ENCODE measurements at regions not wholly inside any gene's neighbourhood (a gene's known extent, or its start where the extent isn't known, plus 50 kb on each side); places are given as distances from the start of the nearest gene placed in this dataset.

DNA sequence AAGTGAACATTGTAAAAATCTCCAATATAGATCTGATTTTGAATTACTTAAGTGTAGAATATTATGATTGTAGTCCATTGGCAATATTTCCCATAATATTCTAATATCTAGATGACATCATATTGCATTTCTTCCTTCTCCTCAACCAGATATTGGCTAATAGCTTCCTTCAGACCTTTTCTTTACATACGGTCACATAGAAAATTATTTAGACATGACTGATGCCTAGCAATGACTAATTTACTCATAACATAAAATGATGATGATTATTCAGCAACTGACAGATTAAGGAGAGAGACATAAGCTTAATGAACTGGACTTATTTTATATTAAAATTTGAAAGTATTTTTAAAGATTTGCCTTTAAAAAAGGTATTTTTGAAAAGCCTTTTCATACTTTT is 1287.6 kb downstream of the STIM2 start:
- Histone ChIP-seq H3K9ac (ENCODE audit: low read length in 3 of 3) (no peak overlapping the region), H3K9me3 (ENCODE audit: control insufficient read depth in 2 of 3, insufficient read depth in 1 of 3, low read length in 3 of 3) (no peaks in the 10 kb centered on the region), H3K36me3 (ENCODE audit: control insufficient read depth in 2 of 3, insufficient read depth in 3 of 3, low read length in 3 of 3) (no peaks in the 10 kb centered on the region), H3K27me3 (ENCODE audit: control insufficient read depth, insufficient read depth, low read length) (no peaks in the 10 kb centered on the region), H3K4me1 (ENCODE audit: control insufficient read depth in 2 of 3, insufficient read depth in 2 of 3, low read depth in 1 of 3, low read length in 3 of 3) (no peaks in the 10 kb centered on the region), H3K4me3 (ENCODE audit: low read length in 3 of 3) (no peak overlapping the region), H3K27ac (ENCODE audit: low read depth in 2 of 2, low read length in 2 of 2) (no peak overlapping the region)
- TF ChIP-seq, protein P1, sequence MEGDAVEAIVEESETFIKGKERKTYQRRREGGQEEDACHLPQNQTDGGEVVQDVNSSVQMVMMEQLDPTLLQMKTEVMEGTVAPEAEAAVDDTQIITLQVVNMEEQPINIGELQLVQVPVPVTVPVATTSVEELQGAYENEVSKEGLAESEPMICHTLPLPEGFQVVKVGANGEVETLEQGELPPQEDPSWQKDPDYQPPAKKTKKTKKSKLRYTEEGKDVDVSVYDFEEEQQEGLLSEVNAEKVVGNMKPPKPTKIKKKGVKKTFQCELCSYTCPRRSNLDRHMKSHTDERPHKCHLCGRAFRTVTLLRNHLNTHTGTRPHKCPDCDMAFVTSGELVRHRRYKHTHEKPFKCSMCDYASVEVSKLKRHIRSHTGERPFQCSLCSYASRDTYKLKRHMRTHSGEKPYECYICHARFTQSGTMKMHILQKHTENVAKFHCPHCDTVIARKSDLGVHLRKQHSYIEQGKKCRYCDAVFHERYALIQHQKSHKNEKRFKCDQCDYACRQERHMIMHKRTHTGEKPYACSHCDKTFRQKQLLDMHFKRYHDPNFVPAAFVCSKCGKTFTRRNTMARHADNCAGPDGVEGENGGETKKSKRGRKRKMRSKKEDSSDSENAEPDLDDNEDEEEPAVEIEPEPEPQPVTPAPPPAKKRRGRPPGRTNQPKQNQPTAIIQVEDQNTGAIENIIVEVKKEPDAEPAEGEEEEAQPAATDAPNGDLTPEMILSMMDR (IDR thresholded peaks at IDR 0.05; ENCODE audit: borderline replicate concordance, extremely low read depth, insufficient read depth) = no peak
- intact Hi-C loops (cut with DNase I) = no loop called here
- DNase-seq (no peak), FAIRE-seq (no peak)

DNA sequence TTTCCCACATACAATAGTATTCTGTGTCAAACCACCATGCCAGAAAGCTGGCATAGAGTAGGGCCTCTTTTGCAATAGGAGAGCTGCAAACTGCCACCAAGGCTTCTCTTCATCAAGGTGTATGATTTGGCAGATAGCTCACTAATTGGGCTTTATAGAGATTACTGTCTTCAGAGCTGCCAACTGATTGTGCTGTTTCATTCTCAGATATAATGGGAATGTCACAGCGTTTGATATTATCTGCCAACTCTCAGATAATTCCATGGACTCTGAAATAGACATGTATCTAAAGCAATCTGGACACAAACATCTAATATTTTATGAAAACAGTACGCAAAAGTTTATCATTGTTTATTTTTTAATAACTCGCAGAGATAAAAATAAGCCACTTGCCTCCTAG is 1289.1 kb downstream of the STIM2 start:
- Histone ChIP-seq H3K27ac (ENCODE audit: low read depth in 2 of 2, low read length in 2 of 2) (no peak overlapping the region), H3K4me3 (ENCODE audit: low read length in 3 of 3) (no peak overlapping the region), H3K27me3 (ENCODE audit: control insufficient read depth, insufficient read depth, low read length) (no peaks in the 10 kb centered on the region), H3K4me1 (ENCODE audit: control insufficient read depth in 2 of 3, insufficient read depth in 2 of 3, low read depth in 1 of 3, low read length in 3 of 3) (no peaks in the 10 kb centered on the region), H3K9me3 (ENCODE audit: control insufficient read depth in 2 of 3, insufficient read depth in 1 of 3, low read length in 3 of 3) (no peaks in the 10 kb centered on the region), H3K36me3 (ENCODE audit: control insufficient read depth in 2 of 3, insufficient read depth in 3 of 3, low read length in 3 of 3) (no peaks in the 10 kb centered on the region), H3K9ac (ENCODE audit: low read length in 3 of 3) (no peak overlapping the region)
- FAIRE-seq (no peak), DNase-seq (no peak)
- intact Hi-C loops (cut with DNase I) = no loop called here
- TF ChIP-seq, protein P1 (IDR thresholded peaks at IDR 0.05; ENCODE audit: borderline replicate concordance, extremely low read depth, insufficient read depth) = no peak

DNA sequence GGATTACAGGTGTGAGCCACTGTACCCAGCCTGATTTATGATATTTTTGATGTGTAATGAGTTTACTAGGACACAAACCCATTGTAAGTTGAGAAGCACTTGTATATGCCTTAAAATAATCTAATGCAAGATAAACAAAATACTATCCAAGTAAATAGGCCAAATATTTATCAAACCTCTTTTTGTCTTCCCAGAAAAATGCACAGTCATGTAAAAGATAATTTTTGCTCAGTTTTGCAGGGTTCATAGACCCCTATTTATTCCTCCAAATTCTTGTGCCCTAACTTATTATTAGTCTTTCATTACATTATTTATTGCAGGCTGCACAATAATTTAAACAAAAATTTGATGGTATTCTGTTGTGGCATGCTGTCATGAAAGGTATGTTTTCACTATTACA is 1290.7 kb downstream of the STIM2 start:
- no peaks in the 10 kb centered on the region for H3K36me3 ChIP-seq (ENCODE audit: control insufficient read depth in 2 of 3, insufficient read depth in 3 of 3, low read length in 3 of 3)
- TF ChIP-seq, protein P1 (IDR thresholded peaks at IDR 0.05; ENCODE audit: borderline replicate concordance, extremely low read depth, insufficient read depth) = no peak
- no peak for DNase-seq
- H3K27ac ChIP-seq (ENCODE audit: low read depth in 2 of 2, low read length in 2 of 2) = no peak overlapping the region
- no peaks in the 10 kb centered on the region for H3K9me3 ChIP-seq (ENCODE audit: control insufficient read depth in 2 of 3, insufficient read depth in 1 of 3, low read length in 3 of 3)
- no peak for FAIRE-seq
- intact Hi-C loops (cut with DNase I) = no loop called here
- H3K4me3 ChIP-seq (ENCODE audit: low read length in 3 of 3) = no peak overlapping the region
- no peaks in the 10 kb centered on the region for H3K4me1 ChIP-seq (ENCODE audit: control insufficient read depth in 2 of 3, insufficient read depth in 2 of 3, low read depth in 1 of 3, low read length in 3 of 3)
- no peak overlapping the region for H3K9ac ChIP-seq (ENCODE audit: low read length in 3 of 3)
- H3K27me3 ChIP-seq (ENCODE audit: control insufficient read depth, insufficient read depth, low read length) = no peaks in the 10 kb centered on the region

DNA sequence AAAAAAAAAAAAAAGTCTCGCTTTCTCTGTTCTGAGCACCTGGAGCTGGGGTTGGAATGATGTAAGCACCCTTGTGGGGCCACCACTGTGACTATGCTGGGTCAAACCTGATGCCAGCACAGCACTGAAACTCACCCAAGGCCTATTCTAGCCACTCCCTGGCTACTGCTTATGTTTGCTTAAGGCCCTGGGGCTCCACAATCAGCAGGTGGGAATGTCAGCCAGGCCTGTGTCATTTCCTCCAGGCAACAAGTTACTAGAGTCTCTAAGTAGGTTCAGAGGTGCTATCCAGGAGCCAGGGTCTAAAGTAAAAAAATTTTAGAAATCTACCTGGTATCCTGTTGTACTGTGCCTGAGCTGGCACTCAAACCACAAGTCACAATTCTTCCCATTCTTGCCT is 1306.8 kb downstream of the STIM2 start:
- intact Hi-C loops (cut with DNase I) = no loop called here
- Histone ChIP-seq H3K9me3 (ENCODE audit: control insufficient read depth in 2 of 3, insufficient read depth in 1 of 3, low read length in 3 of 3) (no peaks in the 10 kb centered on the region), H3K4me3 (ENCODE audit: low read length in 3 of 3) (no peak overlapping the region), H3K4me1 (ENCODE audit: control insufficient read depth in 2 of 3, insufficient read depth in 2 of 3, low read depth in 1 of 3, low read length in 3 of 3) (no peaks in the 10 kb centered on the region), H3K9ac (ENCODE audit: low read length in 3 of 3) (no peak overlapping the region), H3K27ac (ENCODE audit: low read depth in 2 of 2, low read length in 2 of 2) (no peak overlapping the region), H3K27me3 (ENCODE audit: control insufficient read depth, insufficient read depth, low read length) (no peaks in the 10 kb centered on the region), H3K36me3 (ENCODE audit: control insufficient read depth in 2 of 3, insufficient read depth in 3 of 3, low read length in 3 of 3) (no peaks in the 10 kb centered on the region)
- FAIRE-seq (no peak), DNase-seq (no peak)
- TF ChIP-seq, protein P1 (IDR thresholded peaks at IDR 0.05; ENCODE audit: borderline replicate concordance, extremely low read depth, insufficient read depth) = no peak
